Fibroblast of mammary gland (primary cell): ENCODE measurements at regions not wholly inside any gene's neighbourhood (a gene's known extent, or its start where the extent isn't known, plus 50 kb on each side); places are given as distances from the start of the nearest gene placed in this dataset.

Experiments
- DNase-seq: peaks from one replicate; pipeline ENCODE4 v3.0.0-alpha.2; 2010; ENCODE audit warnings: low read depth
- H3K4me3 ChIP-seq: 2 replicates; pipeline ENCODE4 v1.5.1; 2011; ENCODE audit warnings: low read depth, mild to moderate bottlenecking, low read length, moderate library complexity; ENCODE audit not compliant: control insufficient read depth
- CTCF ChIP-seq: conservative IDR thresholded peaks from 2 replicates; pipeline ENCODE4 v1.5.1; 2011; ENCODE audit warnings: low read depth, low read length, inconsistent platforms; ENCODE audit not compliant: control insufficient read depth, insufficient read depth

GRCh38 chr13:72424059-72424458, 303.4 kb downstream of the MZT1 start:
- DNase-seq: no peak
- no peak overlapping the region for H3K4me3 ChIP-seq
- no peak for TF ChIP-seq CTCF

GRCh38 chr13:72415817-72416216, 311.6 kb downstream of the MZT1 start:
- H3K4me3 ChIP-seq: no peak overlapping the region
- TF ChIP-seq CTCF: no peak
- DNase-seq: no peak

- no peak for DNase-seq
- H3K4me3 ChIP-seq: no peak overlapping the region
- no peak for TF ChIP-seq CTCF
These were observed 314.9 kb downstream of the MZT1 start for GRCh38 chr13:72412481-72412880.

GRCh38 chr13:72405441-72405840, 322.0 kb downstream of the MZT1 start:
- TF ChIP-seq CTCF: no peak
- H3K4me3 ChIP-seq: no peak overlapping the region
- DNase-seq: no peak

- no peak for TF ChIP-seq CTCF
- no peak for DNase-seq
- H3K4me3 ChIP-seq: no peak overlapping the region
These were observed 323.9 kb downstream of the MZT1 start for GRCh38 chr13:72403396-72404010.

GRCh38 chr13:72400856-72401255, 326.6 kb downstream of the MZT1 start:
- TF ChIP-seq CTCF: no peak
- no peak for DNase-seq

GRCh38 chr13:72399351-72399750, 328.1 kb downstream of the MZT1 start:
- H3K4me3 ChIP-seq: no peak overlapping the region
- no peak for TF ChIP-seq CTCF
- no peak for DNase-seq

More at GRCh38 chr13:72400856-72401255, 326.6 kb downstream of the MZT1 start:
- no peak overlapping the region for H3K4me3 ChIP-seq
